NCI-H2081 (cell line): ENCODE measurements at regions not wholly inside any gene's neighbourhood (a gene's known extent, or its start where the extent isn't known, plus 50 kb on each side); places are given as distances from the start of the nearest gene placed in this dataset.
"Not testable (repeated sequence)": the region's sequence is repeated elsewhere in the genome, so short reads cannot be mapped to it uniquely, and the experiment has no call there.

Experiments used
- DNase-seq, 2 experiments: peaks; one replicate each; lab custom pipeline; 2025; lab: John Stamatoyannopoulos, UW

GRCh38 chr2:16363581-16363980 is 302.1 kb downstream of the CYRIA start:
- no peak for DNase-seq

GRCh38 chr2:16362611-16363010 is 303.0 kb downstream of the CYRIA start:
- no peak for DNase-seq

DNA sequence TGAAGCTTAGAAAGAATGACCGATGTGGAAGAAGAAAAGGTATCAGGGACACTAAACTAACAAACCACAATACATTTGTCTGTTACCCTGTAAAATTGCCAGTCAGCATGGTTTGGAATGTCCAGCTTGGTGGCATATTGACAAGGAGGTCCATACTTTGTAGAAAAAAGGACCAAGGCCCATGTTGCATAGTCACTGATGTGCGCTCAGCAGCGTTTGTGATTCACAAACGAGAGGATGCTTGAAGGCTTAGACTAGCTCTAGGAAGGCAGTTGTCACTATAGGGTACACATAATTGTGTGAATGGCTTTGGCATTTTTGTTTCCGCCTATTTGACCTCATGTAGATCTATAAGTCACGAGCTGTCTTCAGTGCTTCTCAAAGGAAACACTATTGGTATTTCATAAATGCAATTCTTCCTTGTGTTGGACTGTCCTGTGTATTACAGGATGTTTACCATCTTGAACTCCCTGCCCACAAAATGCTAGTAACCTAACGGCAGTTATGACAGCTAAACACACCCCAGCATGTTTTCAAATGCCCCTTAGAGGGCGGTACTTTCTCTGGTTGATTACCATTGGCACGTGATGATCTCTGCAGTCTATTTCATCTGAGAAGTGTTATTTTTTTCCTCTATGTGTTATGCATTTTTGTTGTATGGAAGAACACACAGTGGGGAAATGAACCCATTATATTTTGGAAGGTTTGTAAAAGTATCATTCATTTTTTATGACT is 304.2 kb downstream of the CYRIA start:
- no peak for DNase-seq

DNA sequence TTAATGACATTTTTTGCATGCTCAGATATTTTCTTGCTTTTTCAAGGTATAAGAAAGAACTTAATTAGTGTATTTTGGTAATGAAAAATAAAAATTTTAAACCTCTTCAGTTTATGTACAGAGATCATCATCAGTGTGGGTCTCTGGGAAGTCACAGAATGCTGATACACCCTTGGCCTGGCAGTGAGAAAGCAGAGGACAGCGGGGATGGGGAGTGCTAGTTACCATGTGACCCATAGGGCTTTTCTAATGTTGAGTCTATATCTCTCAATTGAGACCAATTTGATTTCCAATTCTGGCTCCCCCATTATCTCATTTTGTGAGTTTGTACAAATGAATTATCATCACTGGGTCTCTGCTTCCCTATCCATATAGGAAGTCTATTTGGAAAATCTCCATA is 305.7 kb downstream of the CYRIA start:
- no peak for DNase-seq

GRCh38 chr2:16357188-16357587 is 308.4 kb downstream of the CYRIA start:
- no peak for DNase-seq

- DNase-seq, result no peak
These were observed 314.1 kb downstream of the CYRIA start for GRCh38 chr2:16351541-16351940.

DNA sequence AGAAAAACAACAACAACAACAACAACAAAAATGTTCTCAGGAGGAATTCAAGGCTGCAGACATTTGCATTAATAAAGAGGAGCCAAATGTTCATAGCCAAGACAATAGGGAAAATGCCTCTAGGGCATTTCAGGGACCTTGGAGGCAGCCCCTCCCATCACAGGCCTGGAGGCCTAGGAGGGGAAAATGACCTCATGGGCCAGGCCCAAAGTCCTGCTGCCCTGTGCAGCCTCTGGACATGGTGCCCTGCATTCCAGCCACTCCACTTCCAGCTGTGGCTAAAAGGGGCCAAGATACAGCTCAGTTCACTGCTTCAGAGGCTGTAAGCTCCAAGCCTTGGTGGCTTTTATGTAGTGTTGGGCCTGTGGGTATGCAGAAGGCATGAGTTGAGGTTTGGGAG is 314.5 kb downstream of the CYRIA start:
- DNase-seq, result no peak

DNA sequence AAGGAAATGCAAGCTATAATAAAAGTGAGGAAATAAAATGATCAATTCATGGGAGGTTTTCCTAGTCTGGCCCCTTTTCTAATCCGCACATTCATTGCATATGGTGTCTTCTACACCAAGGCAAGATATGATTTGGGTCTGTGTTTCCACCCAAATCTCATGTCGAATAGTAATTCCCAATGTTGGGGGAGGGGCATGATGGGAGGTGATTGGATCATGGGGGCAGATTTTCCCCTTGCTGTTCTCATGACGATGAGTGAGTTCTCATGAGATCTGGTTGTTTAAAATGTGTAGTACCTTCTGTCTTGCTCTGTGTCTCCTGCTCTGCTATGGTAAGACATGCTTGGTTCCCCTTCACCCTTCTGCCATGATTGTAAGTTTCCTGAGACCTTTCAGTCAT is 315.4 kb downstream of the CYRIA start:
- no peak for DNase-seq

DNA sequence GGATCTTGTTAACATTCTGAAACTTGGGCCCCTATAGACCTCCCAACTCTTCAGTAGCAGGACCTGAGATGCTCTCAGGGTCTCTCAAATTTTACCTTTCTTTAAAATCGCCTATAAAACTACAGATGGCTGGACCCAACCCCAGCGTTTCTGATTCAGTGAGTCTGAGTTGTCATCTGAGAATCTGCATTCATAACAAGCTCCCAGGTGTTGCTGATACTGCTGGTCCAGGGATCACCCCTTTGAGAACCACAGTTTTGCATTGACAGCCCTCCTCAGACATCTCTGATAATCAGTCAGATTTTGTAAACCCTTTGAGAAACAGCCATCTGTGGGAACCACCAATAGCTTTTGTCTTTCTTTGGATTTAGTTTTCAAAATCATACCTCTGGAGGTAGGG is 315.8 kb downstream of the CYRIA start:
- no peak for DNase-seq

DNA sequence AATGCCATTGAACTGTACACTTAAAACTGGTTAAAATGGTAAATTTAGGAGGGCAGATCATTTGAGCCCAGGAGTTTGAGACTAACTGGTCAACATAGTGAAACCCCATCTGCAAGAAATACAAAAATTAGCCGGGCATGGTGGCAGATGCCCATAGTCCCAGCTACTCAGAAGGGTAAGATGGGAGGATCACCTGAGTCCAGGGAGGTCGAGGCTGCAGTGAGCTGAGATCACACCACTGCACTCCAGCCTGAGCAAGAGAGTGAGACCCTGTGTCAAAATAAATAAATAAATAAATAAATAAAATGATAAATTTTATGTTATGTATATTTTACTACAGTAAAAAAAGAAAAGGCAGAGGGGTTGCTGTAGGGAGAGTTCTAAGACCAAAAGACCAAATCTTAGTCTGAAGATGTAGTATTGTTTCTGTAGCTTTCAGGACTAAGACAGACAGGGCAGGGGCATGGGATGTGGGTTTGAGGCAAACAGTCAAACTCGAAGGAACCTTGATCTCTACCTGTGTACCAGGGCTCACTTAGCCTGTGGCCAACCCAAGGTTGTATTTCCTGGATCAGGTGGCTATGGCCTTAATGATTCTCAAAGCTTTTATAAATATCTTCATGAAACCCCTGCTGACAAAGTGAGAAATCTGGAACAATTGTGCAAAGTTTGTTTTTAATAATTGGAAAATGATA is 316.7 kb downstream of the CYRIA start:
- no peak for DNase-seq

- no peak for DNase-seq
These were observed 319.0 kb downstream of the CYRIA start for GRCh38 chr2:16346671-16347070.

GRCh38 chr2:16345231-16345630 is 320.4 kb downstream of the CYRIA start:
- DNase-seq, result not testable (repeated sequence)

DNA sequence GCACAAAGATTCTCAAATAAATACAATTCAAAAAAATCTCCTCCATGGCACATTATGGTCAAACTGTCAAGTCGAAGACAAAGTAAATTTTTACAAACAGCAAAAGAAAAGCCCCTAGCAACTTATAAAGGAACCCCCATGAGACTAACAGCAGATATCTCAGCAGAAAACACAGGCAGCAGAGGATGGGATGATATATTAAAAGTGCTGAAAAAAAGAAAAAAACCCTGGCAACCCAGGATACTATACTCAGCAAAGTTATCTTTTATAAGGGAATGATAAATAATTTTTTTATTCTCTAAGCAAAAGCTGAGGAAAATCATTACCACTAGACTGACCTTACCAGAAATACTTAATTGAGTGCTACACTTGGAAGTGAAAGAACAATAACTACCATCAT is 326.4 kb downstream of the CYRIA start:
- DNase-seq, result no peak

DNA sequence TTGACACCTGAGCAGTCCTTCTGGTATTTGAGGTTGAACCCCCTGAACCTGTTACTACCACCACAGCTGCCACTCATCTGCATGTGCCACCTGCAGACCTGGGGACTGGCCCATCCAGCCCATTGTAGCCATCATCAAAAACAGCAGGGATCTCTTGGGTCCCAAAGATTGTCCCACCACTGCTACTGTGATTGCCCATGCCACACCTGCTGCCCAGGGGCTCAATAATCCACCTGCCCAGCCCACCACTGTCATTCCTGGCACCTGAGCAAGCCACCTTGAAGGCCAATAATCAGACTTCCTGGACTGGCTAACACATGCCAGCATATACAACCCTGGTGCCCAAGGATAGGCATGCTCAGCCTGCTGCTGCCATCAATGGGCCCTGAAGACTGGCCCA is 327.6 kb downstream of the CYRIA start:
- no peak for DNase-seq

GRCh38 chr2:16336916-16337315 is 328.7 kb downstream of the CYRIA start:
- no peak for DNase-seq

DNA sequence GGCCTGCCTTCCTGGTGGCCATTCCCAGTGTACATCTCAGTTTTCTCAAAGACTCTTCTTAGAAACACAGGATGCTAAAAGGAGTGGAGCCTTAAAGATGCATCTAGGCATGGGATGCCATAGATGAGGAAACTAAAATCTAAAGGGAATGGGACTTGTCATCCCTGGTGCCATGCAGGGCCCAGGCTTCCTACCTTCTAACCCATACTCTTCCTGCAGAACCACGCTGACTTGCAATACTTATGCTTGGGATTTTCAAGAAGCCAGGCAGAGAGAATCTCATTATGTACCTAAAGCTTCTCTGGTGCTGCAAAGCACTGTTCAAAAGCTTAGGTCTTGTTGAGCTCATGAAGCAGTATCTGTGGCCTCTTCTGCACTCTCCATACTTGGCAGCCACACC is 329.1 kb downstream of the CYRIA start:
- DNase-seq, result no peak

- no peak for DNase-seq
These were observed 329.7 kb downstream of the CYRIA start for GRCh38 chr2:16335947-16336346.

DNA sequence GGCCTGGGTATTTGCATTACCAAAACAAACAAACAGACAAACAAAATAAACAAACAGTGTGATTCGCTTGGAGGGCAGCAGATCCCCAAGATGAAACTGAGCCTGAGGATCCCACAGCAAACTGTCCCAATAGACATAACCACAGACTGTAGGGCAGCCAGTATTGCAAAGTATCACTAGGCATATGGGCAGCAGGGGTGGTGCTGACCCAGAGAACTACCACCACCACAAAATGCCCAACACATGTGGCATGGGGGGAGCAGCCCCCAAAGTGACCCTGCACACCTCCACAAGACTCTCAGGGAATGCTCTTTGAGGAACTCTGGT is 330.1 kb downstream of the CYRIA start:
- no peak for DNase-seq

DNA sequence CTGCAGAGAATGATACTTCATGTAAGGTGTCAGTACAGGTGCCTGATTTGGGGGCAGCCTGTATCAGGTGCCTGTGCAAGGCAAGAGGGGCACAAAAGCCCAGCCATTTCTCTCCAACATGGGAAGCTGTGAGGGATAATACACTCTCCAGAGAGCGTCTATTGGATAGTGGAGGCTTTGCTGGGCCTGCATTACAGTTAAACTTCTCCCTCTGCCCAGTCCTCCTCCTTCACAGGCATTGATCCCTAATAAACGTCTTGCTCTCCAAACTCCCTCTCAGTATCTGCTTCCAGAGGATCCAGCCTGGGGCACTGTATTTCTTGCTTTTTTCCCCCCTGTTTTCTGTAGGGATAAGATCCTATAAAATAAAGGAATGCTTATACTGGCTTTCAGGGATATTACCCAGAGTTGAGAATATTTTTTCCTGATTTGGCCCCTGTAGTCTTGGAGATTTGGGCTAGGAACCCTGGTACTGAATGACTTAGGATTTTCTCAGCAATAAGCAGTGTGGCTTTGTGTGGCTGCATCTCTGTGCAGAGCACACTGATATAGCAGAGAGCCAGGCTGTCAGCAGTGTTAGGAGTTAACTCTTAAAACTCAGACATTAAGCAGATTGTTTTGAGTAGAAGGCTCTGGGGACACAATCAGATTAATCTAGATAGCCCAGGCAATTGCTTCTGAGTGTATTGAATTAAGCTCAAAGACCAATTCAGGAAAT is 330.6 kb downstream of the CYRIA start:
- no peak for DNase-seq

GRCh38 chr2:16334366-16334765 is 331.3 kb downstream of the CYRIA start:
- DNase-seq, result no peak

DNA sequence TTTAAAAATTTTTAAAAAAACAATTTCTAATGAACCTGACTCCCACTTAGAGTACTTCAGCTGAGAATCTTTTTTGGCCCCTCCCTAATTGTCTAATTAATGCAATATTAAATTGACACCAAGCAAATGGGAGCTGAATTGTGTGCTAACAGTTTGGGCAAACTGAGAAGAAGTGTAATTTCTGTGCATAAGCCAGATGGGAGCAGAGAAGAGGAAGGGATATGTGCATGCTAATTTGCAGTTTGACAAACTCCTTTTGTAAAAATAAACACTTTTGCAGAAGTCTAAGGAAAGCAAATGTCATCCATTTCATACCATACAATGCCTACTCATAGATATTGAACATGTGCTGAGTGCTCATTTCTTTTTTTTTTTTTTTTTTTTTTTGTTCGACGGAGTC is 332.0 kb downstream of the CYRIA start:
- DNase-seq, result no peak

DNA sequence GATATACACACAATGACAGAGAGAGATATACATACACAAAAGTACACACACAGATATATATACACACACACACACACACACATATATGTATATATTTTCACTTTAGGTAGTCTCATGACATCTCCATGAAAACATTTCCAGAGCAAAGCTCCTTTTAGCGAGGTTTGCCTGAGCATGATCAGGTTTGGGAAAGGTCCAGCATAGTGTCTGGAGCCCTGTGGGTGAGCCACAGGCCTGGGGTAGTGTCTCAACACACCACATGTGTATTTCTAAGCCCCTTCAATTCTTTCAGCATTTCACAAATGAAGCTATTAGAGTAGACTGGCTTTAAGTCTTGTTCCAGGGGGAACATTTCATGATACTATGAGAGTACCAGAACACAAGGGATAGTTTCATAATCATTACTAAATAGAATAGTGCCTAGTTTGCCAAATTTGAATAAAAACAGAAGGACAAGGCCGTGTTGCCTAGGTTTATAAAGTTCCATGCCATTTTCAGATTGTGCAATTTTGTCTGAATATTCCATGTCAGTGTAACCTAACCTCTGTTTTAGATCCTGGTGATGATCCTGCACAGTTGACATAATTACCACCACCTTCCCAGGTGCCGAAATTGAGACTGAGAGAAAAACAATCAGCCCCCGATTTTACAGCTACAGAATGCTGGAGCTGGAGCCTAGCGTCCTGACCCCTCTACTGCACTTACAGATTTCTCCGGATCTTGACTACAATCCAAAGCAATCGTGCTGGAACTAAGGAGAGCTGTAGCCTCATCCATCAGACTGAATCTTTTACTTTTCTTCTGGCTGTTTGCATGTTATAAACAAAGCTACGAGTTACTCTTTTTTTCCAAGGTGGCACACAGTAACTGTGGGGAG is 332.7 kb downstream of the CYRIA start:
- no peak for DNase-seq
